Raji (cell line): ENCODE measurements at regions not wholly inside any gene's neighbourhood (a gene's known extent, or its start where the extent isn't known, plus 50 kb on each side); places are given as distances from the start of the nearest gene placed in this dataset.

Experiments
- POLR2A ChIP-seq: IDR thresholded peaks from 2 replicates; pipeline ENCODE4 v1.6.1; 2011; ENCODE audit warnings: low read depth, low read length, control low read depth; ENCODE audit not compliant: insufficient read depth

- TF ChIP-seq POLR2A, result no peak
Observed at GRCh38 chr15:62857411-62857853, 185.1 kb upstream of the TPM1 start.

GRCh38 chr15:62858343-62858742 lies 184.2 kb upstream of the TPM1 start:
- TF ChIP-seq POLR2A, result no peak

- no peak for TF ChIP-seq POLR2A
Observed at GRCh38 chr15:62862717-62863116, 179.8 kb upstream of the TPM1 start.

GRCh38 chr15:62866366-62866765 lies 176.2 kb upstream of the TPM1 start:
- TF ChIP-seq POLR2A, result no peak

GRCh38 chr15:62867844-62868243 lies 174.7 kb upstream of the TPM1 start:
- TF ChIP-seq POLR2A, result no peak

GRCh38 chr15:62868507-62868906 lies 174.0 kb upstream of the TPM1 start:
- no peak for TF ChIP-seq POLR2A

- no peak for TF ChIP-seq POLR2A
Observed at GRCh38 chr15:62869116-62869515, 173.4 kb upstream of the TPM1 start.

GRCh38 chr15:62870216-62870615 lies 172.3 kb upstream of the TPM1 start:
- TF ChIP-seq POLR2A, result no peak

- no peak for TF ChIP-seq POLR2A
Observed at GRCh38 chr15:62873203-62873602, 169.3 kb upstream of the TPM1 start.

- no peak for TF ChIP-seq POLR2A
Observed at GRCh38 chr15:62874064-62874463, 168.5 kb upstream of the TPM1 start.

GRCh38 chr15:62874959-62875625 lies 167.5 kb upstream of the TPM1 start:
- TF ChIP-seq POLR2A, result no peak

- no peak for TF ChIP-seq POLR2A
Observed at GRCh38 chr15:62875626-62876021, 166.9 kb upstream of the TPM1 start.

- no peak for TF ChIP-seq POLR2A
Observed at GRCh38 chr15:62877276-62877857, 165.2 kb upstream of the TPM1 start.

GRCh38 chr15:62878070-62878469 lies 164.5 kb upstream of the TPM1 start:
- no peak for TF ChIP-seq POLR2A

- TF ChIP-seq POLR2A, result no peak
Observed at GRCh38 chr15:62879770-62880169, 162.8 kb upstream of the TPM1 start.

- no peak for TF ChIP-seq POLR2A
Observed at GRCh38 chr15:62880278-62880677, 162.3 kb upstream of the TPM1 start.

GRCh38 chr15:62881056-62881455 lies 161.5 kb upstream of the TPM1 start:
- no peak for TF ChIP-seq POLR2A
